ENCODE measurements at regions not wholly inside any gene's neighbourhood (a gene's known extent, or its start where the extent isn't known, plus 50 kb on each side); places are given as distances from the start of the nearest gene placed in this dataset.

- TF ChIP-seq EZH2 (IDR thresholded peaks at IDR 0.05; ENCODE audit: borderline replicate concordance, low read depth, low read length, severe bottlenecking) (no peak), CTCF (IDR thresholded peaks at IDR 0.05; ENCODE audit: borderline replicate concordance, extremely low read depth, low read length, poor library complexity, severe bottlenecking) (no peak)
These were observed 329.6 kb downstream of the OSR1 start for GRCh38 chr2:19028587-19029375.
